HFFc6 (cell line): ENCODE measurements at regions not wholly inside any gene's neighbourhood (a gene's known extent, or its start where the extent isn't known, plus 50 kb on each side); places are given as distances from the start of the nearest gene placed in this dataset.

Experiments
- DNase-seq: peaks from one replicate; pipeline ENCODE4 v3.0.0-alpha.2; 2018
- H3K27ac Mint-ChIP-seq: 2 replicates; pipeline ENCODE4 v1.8.0; 2020; ENCODE audit warnings: mild to moderate bottlenecking, mixed read lengths
- H3K27me3 Mint-ChIP-seq: 2 replicates; pipeline ENCODE4 v1.8.0; 2021; ENCODE audit warnings: mild to moderate bottlenecking, moderate library complexity, mixed read lengths; ENCODE audit not compliant: insufficient read depth
- H3K36me3 Mint-ChIP-seq: 2 replicates; pipeline ENCODE4 v1.8.0; 2021; ENCODE audit warnings: low read depth, mixed read lengths
- H3K4me1 Mint-ChIP-seq: 2 replicates; pipeline ENCODE4 v1.8.0; 2020; ENCODE audit warnings: low read depth, mixed read lengths
- H3K4me3 Mint-ChIP-seq: 2 replicates; pipeline ENCODE4 v1.8.0; 2020; ENCODE audit warnings: mild to moderate bottlenecking, moderate library complexity, mixed read lengths
- H3K9me3 Mint-ChIP-seq: 2 replicates; pipeline ENCODE4 v1.8.0; 2020; ENCODE audit warnings: mild to moderate bottlenecking, mixed read lengths
- CTCF ChIP-seq: fragments of 200-600 bp; sonication (generic); IDR thresholded peaks from 2 replicates; pipeline ENCODE4 v1.5.0; 2021; ENCODE audit warnings: antibody characterized with exemption, mild to moderate bottlenecking

GRCh38 chrX:124250835-124251437, 81.5 kb upstream of the TEX13D start:
- no peak for DNase-seq
- H3K36me3 Mint-ChIP-seq = no peaks in the 10 kb centered on the region
- H3K4me3 Mint-ChIP-seq = no peak overlapping the region
- no peaks in the 10 kb centered on the region; the same call in none of the 2 replicates for H3K27me3 Mint-ChIP-seq
- H3K4me1 Mint-ChIP-seq = no peaks in the 10 kb centered on the region
- TF ChIP-seq CTCF = no peak
- H3K27ac Mint-ChIP-seq = no peak overlapping the region
- no peaks in the 10 kb centered on the region for H3K9me3 Mint-ChIP-seq

- Mint-ChIP-seq H3K27me3 (no peaks in the 10 kb centered on the region; the same call in 1 of the 2 replicates), H3K4me1 (no peaks in the 10 kb centered on the region), H3K9me3 (no peaks in the 10 kb centered on the region), H3K27ac (no peak overlapping the region), H3K36me3 (no peaks in the 10 kb centered on the region), H3K4me3 (no peak overlapping the region)
- DNase-seq = no peak
- no peak for TF ChIP-seq CTCF
Measured at GRCh38 chrX:124254611-124255010, 77.8 kb upstream of the TEX13D start.

- TF ChIP-seq CTCF = no peak
- Mint-ChIP-seq H3K27ac (no peak overlapping the region), H3K36me3 (no peaks in the 10 kb centered on the region), H3K4me1 (no peaks in the 10 kb centered on the region), H3K9me3 (no peaks in the 10 kb centered on the region), H3K4me3 (no peak overlapping the region), H3K27me3 (no peaks in the 10 kb centered on the region)
- DNase-seq = no peak
Measured at GRCh38 chrX:124256216-124256615, 76.2 kb upstream of the TEX13D start.

GRCh38 chrX:124256629-124257380, 75.7 kb upstream of the TEX13D start:
- H3K27me3 Mint-ChIP-seq = no peaks in the 10 kb centered on the region
- H3K4me1 Mint-ChIP-seq = no peaks in the 10 kb centered on the region
- H3K9me3 Mint-ChIP-seq = no peaks in the 10 kb centered on the region
- no peak overlapping the region for H3K27ac Mint-ChIP-seq
- H3K36me3 Mint-ChIP-seq = no peaks in the 10 kb centered on the region
- no peak for DNase-seq
- no peak for TF ChIP-seq CTCF
- H3K4me3 Mint-ChIP-seq = no peak overlapping the region

- TF ChIP-seq CTCF = no peak
- DNase-seq = no peak
- no peaks in the 10 kb centered on the region for H3K36me3 Mint-ChIP-seq
Measured at GRCh38 chrX:124257924-124258702, 74.3 kb upstream of the TEX13D start.

More at GRCh38 chrX:124257924-124258702, 74.3 kb upstream of the TEX13D start:
- no peaks in the 10 kb centered on the region for H3K9me3 Mint-ChIP-seq
- no peaks in the 10 kb centered on the region for H3K4me1 Mint-ChIP-seq
- H3K4me3 Mint-ChIP-seq = no peak overlapping the region
- H3K27ac Mint-ChIP-seq = no peak overlapping the region
- H3K27me3 Mint-ChIP-seq = peaks cover 3% of the 10 kb centered on the region; the same call in 1 of the 2 replicates
